CD4-positive, alpha-beta T cell treated with Interleukin-6 for 4 hours (primary cell): ENCODE measurements at regions not wholly inside any gene's neighbourhood (a gene's known extent, or its start where the extent isn't known, plus 50 kb on each side); places are given as distances from the start of the nearest gene placed in this dataset.
"Not testable (repeated sequence)": the region's sequence is repeated elsewhere in the genome, so short reads cannot be mapped to it uniquely, and the experiment has no call there.

Source experiments
- DNase-seq: peaks from one replicate; pipeline ENCODE4 v3.0.0-alpha.2; 2020; ENCODE audit warnings: mixed read lengths

GRCh38 chr5:68066277-68066955, 149.1 kb upstream of the PIK3R1 start:
- no peak for DNase-seq

GRCh38 chr5:68065321-68065720, 150.2 kb upstream of the PIK3R1 start:
- DNase-seq = not testable (repeated sequence)

GRCh38 chr5:68060382-68060781, 155.2 kb upstream of the PIK3R1 start:
- no peak for DNase-seq

GRCh38 chr5:68057191-68057590, 158.4 kb upstream of the PIK3R1 start:
- no peak for DNase-seq

GRCh38 chr5:68055686-68056085, 159.9 kb upstream of the PIK3R1 start:
- no peak for DNase-seq

GRCh38 chr5:68054638-68055037, 160.9 kb upstream of the PIK3R1 start:
- DNase-seq = no peak

GRCh38 chr5:68053202-68053601, 162.4 kb upstream of the PIK3R1 start:
- DNase-seq = no peak

- no peak for DNase-seq
These were observed 166.4 kb upstream of the PIK3R1 start for GRCh38 chr5:68049053-68049713.

GRCh38 chr5:68048516-68048915, 167.0 kb upstream of the PIK3R1 start:
- no peak for DNase-seq

- DNase-seq = not testable (repeated sequence)
These were observed 167.5 kb upstream of the PIK3R1 start for GRCh38 chr5:68048054-68048453.

- no peak for DNase-seq
These were observed 168.5 kb upstream of the PIK3R1 start for GRCh38 chr5:68047035-68047434.

GRCh38 chr5:68046445-68046844, 169.1 kb upstream of the PIK3R1 start:
- no peak for DNase-seq

- DNase-seq = no peak
These were observed 174.3 kb upstream of the PIK3R1 start for GRCh38 chr5:68041293-68041692.

GRCh38 chr5:68037546-68037945, 178.0 kb upstream of the PIK3R1 start:
- DNase-seq = no peak

GRCh38 chr5:68033961-68034571, 181.5 kb upstream of the PIK3R1 start:
- no peak for DNase-seq

- DNase-seq = no peak
These were observed 182.5 kb upstream of the PIK3R1 start for GRCh38 chr5:68033029-68033428.

- DNase-seq = no peak
These were observed 183.3 kb upstream of the PIK3R1 start for GRCh38 chr5:68032216-68032762.

- no peak for DNase-seq
These were observed 187.3 kb upstream of the PIK3R1 start for GRCh38 chr5:68028131-68028727.

- no peak for DNase-seq
These were observed 188.0 kb upstream of the PIK3R1 start for GRCh38 chr5:68027519-68027918.

- no peak for DNase-seq
These were observed 189.3 kb upstream of the PIK3R1 start for GRCh38 chr5:68026092-68026885.

GRCh38 chr5:68024426-68024825, 191.1 kb upstream of the PIK3R1 start:
- DNase-seq = no peak

GRCh38 chr5:68021916-68022315, 193.6 kb upstream of the PIK3R1 start:
- DNase-seq = no peak

- no peak for DNase-seq
These were observed 194.3 kb upstream of the PIK3R1 start for GRCh38 chr5:68021227-68021626.
